Nephron (organoid): ENCODE measurements at regions not wholly inside any gene's neighbourhood (a gene's known extent, or its start where the extent isn't known, plus 50 kb on each side); places are given as distances from the start of the nearest gene placed in this dataset.

Source experiments
- H3K27ac Mint-ChIP-seq, 3 experiments: 2 replicates each; pipeline ENCODE4 v1.8.0; 2020; ENCODE audit warnings: mixed read lengths in 3 of 3, mild to moderate bottlenecking in 2 of 3, moderate library complexity in 1 of 3
- H3K27me3 Mint-ChIP-seq: 2 replicates; pipeline ENCODE4 v1.8.0; 2021; ENCODE audit warnings: low read depth, mild to moderate bottlenecking, moderate library complexity, mixed read lengths
- H3K36me3 Mint-ChIP-seq: 2 replicates; pipeline ENCODE4 v1.8.0; 2020; ENCODE audit warnings: low read depth, mixed read lengths
- H3K4me1 Mint-ChIP-seq: 2 replicates; pipeline ENCODE4 v1.8.0; 2020; ENCODE audit warnings: mixed read lengths
- H3K4me3 Mint-ChIP-seq, 3 experiments: 2 replicates each; pipeline ENCODE4 v1.8.0; 2020; ENCODE audit warnings: mild to moderate bottlenecking in 3 of 3, mixed read lengths in 3 of 3, moderate library complexity in 2 of 3
- H3K9me3 Mint-ChIP-seq: 2 replicates; pipeline ENCODE4 v1.8.0; 2020; ENCODE audit warnings: mixed read lengths
- TF ChIP-seq, protein P1 (sequence below), 3 experiments: fragments of 200-600 bp; sonication (generic); IDR thresholded peaks; one replicate each; pipeline ENCODE4 v1.5.0; 2021; ENCODE audit warnings: antibody characterized with exemption in 3 of 3; ENCODE audit not compliant: unreplicated experiment in 3 of 3

DNA sequence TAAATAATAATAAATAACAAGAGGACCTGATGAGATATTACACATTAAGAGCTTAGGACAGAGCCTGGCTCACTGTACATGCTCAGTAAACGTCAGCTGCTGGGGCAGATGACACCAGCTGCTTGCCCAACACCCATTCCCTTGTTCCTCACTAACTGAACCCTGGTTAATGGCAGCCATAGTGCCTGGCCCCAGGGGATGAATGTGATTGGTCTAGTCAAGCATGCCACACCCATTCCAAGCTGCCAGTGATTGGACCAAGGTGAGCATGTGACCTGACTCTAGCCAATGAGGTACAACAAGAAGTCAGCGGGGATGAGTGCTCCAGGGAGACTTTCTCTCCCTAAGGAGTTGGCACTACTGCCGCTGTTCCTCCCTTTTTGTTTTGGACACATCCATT is 85.1 kb upstream of the PTPN1 start:
- H3K36me3 Mint-ChIP-seq: no peaks in the 10 kb centered on the region
- H3K27me3 Mint-ChIP-seq: peaks cover 4% of the 10 kb centered on the region
- H3K27ac Mint-ChIP-seq: no peak overlapping the region
- no peaks in the 10 kb centered on the region for H3K9me3 Mint-ChIP-seq
- peaks cover 29% of the 10 kb centered on the region for H3K4me1 Mint-ChIP-seq
- H3K4me3 Mint-ChIP-seq: no peak overlapping the region
- TF ChIP-seq, protein P1, sequence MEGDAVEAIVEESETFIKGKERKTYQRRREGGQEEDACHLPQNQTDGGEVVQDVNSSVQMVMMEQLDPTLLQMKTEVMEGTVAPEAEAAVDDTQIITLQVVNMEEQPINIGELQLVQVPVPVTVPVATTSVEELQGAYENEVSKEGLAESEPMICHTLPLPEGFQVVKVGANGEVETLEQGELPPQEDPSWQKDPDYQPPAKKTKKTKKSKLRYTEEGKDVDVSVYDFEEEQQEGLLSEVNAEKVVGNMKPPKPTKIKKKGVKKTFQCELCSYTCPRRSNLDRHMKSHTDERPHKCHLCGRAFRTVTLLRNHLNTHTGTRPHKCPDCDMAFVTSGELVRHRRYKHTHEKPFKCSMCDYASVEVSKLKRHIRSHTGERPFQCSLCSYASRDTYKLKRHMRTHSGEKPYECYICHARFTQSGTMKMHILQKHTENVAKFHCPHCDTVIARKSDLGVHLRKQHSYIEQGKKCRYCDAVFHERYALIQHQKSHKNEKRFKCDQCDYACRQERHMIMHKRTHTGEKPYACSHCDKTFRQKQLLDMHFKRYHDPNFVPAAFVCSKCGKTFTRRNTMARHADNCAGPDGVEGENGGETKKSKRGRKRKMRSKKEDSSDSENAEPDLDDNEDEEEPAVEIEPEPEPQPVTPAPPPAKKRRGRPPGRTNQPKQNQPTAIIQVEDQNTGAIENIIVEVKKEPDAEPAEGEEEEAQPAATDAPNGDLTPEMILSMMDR (IDR thresholded peaks at IDR 0.05; ENCODE audit: unreplicated experiment in 3 of 3): no peak

DNA sequence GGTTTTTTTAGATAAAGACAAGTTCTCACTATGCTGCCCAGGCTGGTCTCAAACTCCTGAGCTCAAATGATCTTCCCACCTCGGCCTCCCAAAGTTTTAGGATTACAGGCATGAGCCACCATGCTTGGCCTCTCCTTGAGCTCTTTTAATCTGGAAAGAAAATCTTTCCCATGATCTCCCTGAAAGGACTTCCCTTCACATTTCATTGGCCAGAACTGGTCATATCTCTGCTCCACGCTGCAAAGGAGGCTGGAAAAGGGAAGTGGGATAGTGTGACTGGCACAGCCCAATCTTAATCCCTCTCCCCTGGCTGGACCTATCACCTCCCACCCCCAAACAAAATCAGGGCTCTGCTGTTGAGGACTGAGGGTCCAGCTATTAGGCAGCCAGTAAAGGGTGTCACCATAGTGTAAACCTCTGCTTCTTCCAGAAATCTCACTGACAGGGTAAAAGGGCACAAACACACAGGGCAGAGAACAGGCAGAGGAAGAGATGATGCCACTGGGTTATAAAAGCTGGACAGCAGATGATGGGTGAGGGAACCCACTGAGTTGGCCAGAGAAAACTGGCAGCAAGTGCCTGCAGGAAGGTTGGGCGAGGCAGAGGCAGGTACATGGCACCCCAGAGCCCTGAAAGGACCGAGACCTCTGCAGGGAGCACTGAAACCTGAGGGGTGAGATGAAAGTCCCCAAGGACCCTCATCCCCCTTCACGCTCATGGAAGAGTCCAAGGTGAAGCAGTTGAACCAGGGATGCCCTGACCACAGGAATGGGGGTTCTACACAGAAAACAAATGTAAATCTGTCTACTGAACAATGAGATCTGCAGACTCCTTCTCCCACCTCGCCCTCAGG is 83.1 kb upstream of the PTPN1 start:
- Mint-ChIP-seq H3K36me3 (no peaks in the 10 kb centered on the region), H3K27ac (peak overlapping the region in 1 of 3 experiments; percentile 44), H3K27me3 (peaks cover 7% of the 10 kb centered on the region), H3K9me3 (no peaks in the 10 kb centered on the region), H3K4me1 (peaks cover 29% of the 10 kb centered on the region), H3K4me3 (no peak overlapping the region)
- TF ChIP-seq, protein P1 (IDR thresholded peaks at IDR 0.05; ENCODE audit: unreplicated experiment in 3 of 3): no peak

- H3K4me3 Mint-ChIP-seq: no peak overlapping the region
- H3K4me1 Mint-ChIP-seq: peaks cover 23% of the 10 kb centered on the region
- H3K36me3 Mint-ChIP-seq: no peaks in the 10 kb centered on the region
- H3K27me3 Mint-ChIP-seq: peaks cover 7% of the 10 kb centered on the region
- no peaks in the 10 kb centered on the region for H3K9me3 Mint-ChIP-seq
- TF ChIP-seq, protein P1 (IDR thresholded peaks at IDR 0.05; ENCODE audit: unreplicated experiment in 3 of 3): no peak
- H3K27ac Mint-ChIP-seq: peak overlapping the region in 1 of 3 experiments; percentile 44
These were observed 82.5 kb upstream of the PTPN1 start for GRCh38 chr20:50427719-50428083.

- no peak overlapping the region for H3K4me3 Mint-ChIP-seq
- no peak overlapping the region for H3K27ac Mint-ChIP-seq
- H3K36me3 Mint-ChIP-seq: no peaks in the 10 kb centered on the region
- no peaks in the 10 kb centered on the region for H3K9me3 Mint-ChIP-seq
- TF ChIP-seq, protein P1 (IDR thresholded peaks at IDR 0.05; ENCODE audit: unreplicated experiment in 3 of 3): no peak
- H3K4me1 Mint-ChIP-seq: peaks cover 24% of the 10 kb centered on the region
- peaks cover 7% of the 10 kb centered on the region for H3K27me3 Mint-ChIP-seq
These were observed 81.9 kb upstream of the PTPN1 start for GRCh38 chr20:50428097-50428828.

- TF ChIP-seq, protein P1 (IDR thresholded peaks at IDR 0.05; ENCODE audit: unreplicated experiment in 3 of 3): no peak
- peaks cover 3% of the 10 kb centered on the region for H3K27me3 Mint-ChIP-seq
- H3K27ac Mint-ChIP-seq: no peak overlapping the region
- H3K36me3 Mint-ChIP-seq: no peaks in the 10 kb centered on the region
- no peak overlapping the region for H3K4me3 Mint-ChIP-seq
- H3K4me1 Mint-ChIP-seq: peaks cover 26% of the 10 kb centered on the region
- H3K9me3 Mint-ChIP-seq: no peaks in the 10 kb centered on the region
These were observed 80.8 kb upstream of the PTPN1 start for GRCh38 chr20:50429412-50429811.
